HEK293 (cell line): ENCODE measurements at regions not wholly inside any gene's neighbourhood (a gene's known extent, or its start where the extent isn't known, plus 50 kb on each side); places are given as distances from the start of the nearest gene placed in this dataset.

Source experiments
- CTCF ChIA-PET: fragments of 350-600 bp; formaldehyde crosslinking; extraction: SDS; loops from one replicate; lab custom pipeline; 2021; ENCODE audit warnings: antibody characterized with exemption; lab: Yijun Ruan, JAX
- POLR2A ChIA-PET: fragments of 300-600 bp; formaldehyde crosslinking; extraction: SDS; loops from one replicate; lab custom pipeline; 2020; ENCODE audit warnings: antibody characterized with exemption, inconsistent platforms; lab: Yijun Ruan, JAX
- H3K27ac ChIP-seq: fragments of 200-500 bp; sonication (Bioruptor generic); 2 replicates; pipeline ENCODE4 v1.5.1; 2014; ENCODE audit warnings: low read depth, low read length, control low read depth, inconsistent platforms; ENCODE audit errors: extremely low read depth
- H3K36me3 ChIP-seq, 2 experiments: fragments of 200-500 bp in 1 of 2; sonication (Bioruptor generic) in 1 of 2; 1 replicate in 1 of 2; 2 replicates in 1 of 2; pipeline ENCODE4 v1.5.1; 2014 to 2017; ENCODE audit warnings: inconsistent platforms in 2 of 2, low read length in 2 of 2; ENCODE audit not compliant: control insufficient read depth in 2 of 2, insufficient read depth in 1 of 2
- H3K4me1 ChIP-seq: fragments of 200-500 bp; sonication (Bioruptor generic); 2 replicates; pipeline ENCODE4 v1.5.1; 2014; ENCODE audit warnings: mild to moderate bottlenecking, low read length, inconsistent platforms; ENCODE audit not compliant: control insufficient read depth, insufficient read depth
- H3K4me3 ChIP-seq: 2 replicates; pipeline ENCODE4 v1.5.1; 2011; ENCODE audit warnings: low read depth, mild to moderate bottlenecking, control low read depth, low read length, moderate library complexity
- H3K9me3 ChIP-seq: fragments of 200-500 bp; sonication (Bioruptor generic); 2 replicates; pipeline ENCODE4 v1.5.1; 2014; ENCODE audit warnings: low read depth, low read length, inconsistent platforms; ENCODE audit not compliant: control insufficient read depth, insufficient read depth
- KLF7 ChIP-seq: fragments of 450-650 bp; formaldehyde crosslinking; IDR thresholded peaks from 2 replicates; pipeline ENCODE4 v1.5.1; 2016; ENCODE audit warnings: missing biosample characterization, missing genetic modification characterization, borderline replicate concordance
- MEIS1 ChIP-seq: sonication (generic); formaldehyde crosslinking; IDR thresholded peaks from 2 replicates; pipeline ENCODE4 v1.8.1; 2022; ENCODE audit warnings: missing genetic modification reagents, mild to moderate bottlenecking, borderline replicate concordance
- RBAK ChIP-seq: fragments of 450-650 bp; formaldehyde crosslinking; IDR thresholded peaks from 2 replicates; pipeline ENCODE4 v1.5.1; 2016; ENCODE audit warnings: missing biosample characterization, missing genetic modification characterization
- ZBTB1 ChIP-seq: fragments of 450-650 bp; formaldehyde crosslinking; IDR thresholded peaks from 2 replicates; pipeline ENCODE4 v1.5.1; 2016; ENCODE audit warnings: missing biosample characterization, missing genetic modification characterization
- ZFP3 ChIP-seq: fragments of 450-650 bp; formaldehyde crosslinking; IDR thresholded peaks from 2 replicates; pipeline ENCODE4 v1.5.1; 2016; ENCODE audit warnings: low read depth, missing biosample characterization, missing genetic modification characterization
- ZFP41 ChIP-seq: fragments of 450-650 bp; formaldehyde crosslinking; IDR thresholded peaks from 2 replicates; pipeline ENCODE4 v1.5.1; 2016; ENCODE audit warnings: missing biosample characterization, missing genetic modification characterization, borderline replicate concordance
- ZNF140 ChIP-seq: fragments of 450-650 bp; formaldehyde crosslinking; IDR thresholded peaks from 2 replicates; pipeline ENCODE4 v1.5.1; 2016; ENCODE audit warnings: missing biosample characterization, missing genetic modification characterization
- ZNF202 ChIP-seq: fragments of 450-650 bp; formaldehyde crosslinking; IDR thresholded peaks from 2 replicates; pipeline ENCODE4 v1.5.1; 2016; ENCODE audit warnings: missing biosample characterization, missing genetic modification characterization, borderline replicate concordance
- ZNF221 ChIP-seq: fragments of 450-650 bp; formaldehyde crosslinking; IDR thresholded peaks from 2 replicates; pipeline ENCODE4 v1.5.1; 2017; ENCODE audit warnings: missing biosample characterization, missing genetic modification characterization, borderline replicate concordance
- ZNF274 ChIP-seq, 2 experiments: fragments of 200-500 bp in 1 of 2; fragments of 450-650 bp in 1 of 2; sonication (Bioruptor generic) in 1 of 2; formaldehyde crosslinking in 1 of 2; IDR thresholded peaks; 2 replicates each; pipeline versions ENCODE4 v1.5.1 to v1.6.1; 2014 to 2016; ENCODE audit warnings: borderline replicate concordance in 1 of 2, inconsistent platforms in 1 of 2, low read length in 1 of 2, missing biosample characterization in 1 of 2, missing genetic modification characterization in 1 of 2
- ZNF280C ChIP-seq: fragments of 450-650 bp; formaldehyde crosslinking; IDR thresholded peaks from 2 replicates; pipeline ENCODE4 v1.5.1; 2016; ENCODE audit warnings: missing biosample characterization, missing genetic modification characterization
- ZNF394 ChIP-seq: fragments of 450-650 bp; formaldehyde crosslinking; IDR thresholded peaks from 2 replicates; pipeline ENCODE4 v1.5.1; 2016; ENCODE audit warnings: missing biosample characterization, missing genetic modification characterization, mild to moderate bottlenecking, moderate library complexity, borderline replicate concordance
- ZNF473 ChIP-seq: fragments of 450-650 bp; formaldehyde crosslinking; IDR thresholded peaks from 2 replicates; pipeline ENCODE4 v1.5.1; 2017; ENCODE audit warnings: missing biosample characterization, missing genetic modification characterization
- ZNF624 ChIP-seq: fragments of 450-650 bp; formaldehyde crosslinking; IDR thresholded peaks from 2 replicates; pipeline ENCODE4 v1.5.1; 2017; ENCODE audit warnings: missing biosample characterization, missing genetic modification characterization
- ZNF777 ChIP-seq: fragments of 450-650 bp; formaldehyde crosslinking; IDR thresholded peaks from 2 replicates; pipeline ENCODE4 v1.5.1; 2017; ENCODE audit warnings: missing biosample characterization, missing genetic modification characterization, borderline replicate concordance
- ZNF792 ChIP-seq: fragments of 450-650 bp; formaldehyde crosslinking; IDR thresholded peaks from 2 replicates; pipeline ENCODE4 v1.5.1; 2016; ENCODE audit warnings: missing biosample characterization, missing genetic modification characterization
- ZNF843 ChIP-seq: fragments of 450-650 bp; formaldehyde crosslinking; IDR thresholded peaks from 2 replicates; pipeline ENCODE4 v1.5.1; 2016; ENCODE audit warnings: missing biosample characterization, missing genetic modification characterization
- TF ChIP-seq, protein P1 (sequence below): fragments of 450-650 bp; formaldehyde crosslinking; IDR thresholded peaks from 2 replicates; pipeline ENCODE4 v1.5.1; 2016; ENCODE audit warnings: missing biosample characterization, missing genetic modification characterization
- TF ChIP-seq, protein P2 (sequence below): fragments of 450-650 bp; formaldehyde crosslinking; IDR thresholded peaks from 2 replicates; pipeline ENCODE4 v1.5.1; 2016; ENCODE audit warnings: missing biosample characterization, missing genetic modification characterization

DNA sequence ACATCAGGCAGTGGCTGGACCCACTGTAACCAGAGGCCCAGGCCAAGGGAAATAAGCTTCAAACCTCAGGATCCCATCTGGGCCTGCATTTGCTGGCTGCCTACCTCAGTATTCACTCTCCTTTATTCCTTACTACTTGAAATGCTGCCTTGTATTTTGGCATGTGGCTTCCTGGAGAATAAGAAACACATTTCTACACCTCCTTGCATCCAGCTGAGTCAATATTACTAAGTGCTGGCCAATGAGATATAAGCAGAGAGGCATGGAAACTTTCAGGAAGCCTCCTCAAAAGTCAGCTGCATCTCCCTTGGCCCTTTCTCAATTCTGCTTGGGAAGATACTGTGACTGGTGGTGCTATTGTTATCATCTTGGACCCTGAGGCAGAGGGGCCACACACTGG is 59.8 kb upstream of the RELL1 start:
- POLR2A ChIA-PET = no interaction called here
- Histone ChIP-seq H3K4me3 (no peak overlapping the region), H3K36me3 (no peaks in the 10 kb centered on the region), H3K4me1 (no peaks in the 10 kb centered on the region), H3K27ac (no peak overlapping the region), H3K9me3 (no peaks in the 10 kb centered on the region)
- CTCF ChIA-PET = interaction anchor here (0.5 kb wide), 1 partner anchor 166 kb away, joined by 3 read pairs; no protein-coding TSS in a partner anchor
- TF ChIP-seq ZBTB1 (tag by site-specific recombination) (no peak), ZNF202 (no peak), ZNF473 (no peak), ZNF843 (no peak), ZNF221 (tag by site-specific recombination) (no peak), ZNF777 (tag by site-specific recombination) (no peak), RBAK (no peak), ZNF792 (no peak), ZNF140 (tag by site-specific recombination) (no peak), ZFP41 (tag by site-specific recombination) (no peak), KLF7 (tag by site-specific recombination) (no peak), ZFP3 (tag by site-specific recombination) (no peak), ZNF394 (tag by site-specific recombination) (no peak), MEIS1 (CRISPR knock-in tag) (no peak), ZNF280C (tag by site-specific recombination) (no peak), ZNF274 (IDR thresholded peaks at IDR 0.05; ENCODE audit: low read length) (no peak), ZNF274 (tag by site-specific recombination; IDR thresholded peaks at IDR 0.05; ENCODE audit: borderline replicate concordance) (no peak), ZNF624 (tag by site-specific recombination) (no peak)
- TF ChIP-seq, protein P1, sequence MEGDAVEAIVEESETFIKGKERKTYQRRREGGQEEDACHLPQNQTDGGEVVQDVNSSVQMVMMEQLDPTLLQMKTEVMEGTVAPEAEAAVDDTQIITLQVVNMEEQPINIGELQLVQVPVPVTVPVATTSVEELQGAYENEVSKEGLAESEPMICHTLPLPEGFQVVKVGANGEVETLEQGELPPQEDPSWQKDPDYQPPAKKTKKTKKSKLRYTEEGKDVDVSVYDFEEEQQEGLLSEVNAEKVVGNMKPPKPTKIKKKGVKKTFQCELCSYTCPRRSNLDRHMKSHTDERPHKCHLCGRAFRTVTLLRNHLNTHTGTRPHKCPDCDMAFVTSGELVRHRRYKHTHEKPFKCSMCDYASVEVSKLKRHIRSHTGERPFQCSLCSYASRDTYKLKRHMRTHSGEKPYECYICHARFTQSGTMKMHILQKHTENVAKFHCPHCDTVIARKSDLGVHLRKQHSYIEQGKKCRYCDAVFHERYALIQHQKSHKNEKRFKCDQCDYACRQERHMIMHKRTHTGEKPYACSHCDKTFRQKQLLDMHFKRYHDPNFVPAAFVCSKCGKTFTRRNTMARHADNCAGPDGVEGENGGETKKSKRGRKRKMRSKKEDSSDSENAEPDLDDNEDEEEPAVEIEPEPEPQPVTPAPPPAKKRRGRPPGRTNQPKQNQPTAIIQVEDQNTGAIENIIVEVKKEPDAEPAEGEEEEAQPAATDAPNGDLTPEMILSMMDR (tag by site-specific recombination) = no peak

GRCh38 chr4:37742149-37742548 is 56.0 kb upstream of the RELL1 start:
- no peak overlapping the region for H3K4me3 ChIP-seq
- H3K9me3 ChIP-seq = no peaks in the 10 kb centered on the region
- TF ChIP-seq ZFP3 (tag by site-specific recombination) = no peak
- TF ChIP-seq, protein P2, sequence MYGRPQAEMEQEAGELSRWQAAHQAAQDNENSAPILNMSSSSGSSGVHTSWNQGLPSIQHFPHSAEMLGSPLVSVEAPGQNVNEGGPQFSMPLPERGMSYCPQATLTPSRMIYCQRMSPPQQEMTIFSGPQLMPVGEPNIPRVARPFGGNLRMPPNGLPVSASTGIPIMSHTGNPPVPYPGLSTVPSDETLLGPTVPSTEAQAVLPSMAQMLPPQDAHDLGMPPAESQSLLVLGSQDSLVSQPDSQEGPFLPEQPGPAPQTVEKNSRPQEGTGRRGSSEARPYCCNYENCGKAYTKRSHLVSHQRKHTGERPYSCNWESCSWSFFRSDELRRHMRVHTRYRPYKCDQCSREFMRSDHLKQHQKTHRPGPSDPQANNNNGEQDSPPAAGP (tag by site-specific recombination) = no peak
- TF ChIP-seq, all 188 proteins: peak for 0
- H3K4me1 ChIP-seq = no peaks in the 10 kb centered on the region
- no peaks in the 10 kb centered on the region for H3K36me3 ChIP-seq
- ChIA-PET POLR2A (no interaction called here), CTCF (no interaction called here)
- H3K27ac ChIP-seq = no peak overlapping the region
